ENCODE measurements at regions not wholly inside any gene's neighbourhood (a gene's known extent, or its start where the extent isn't known, plus 50 kb on each side); places are given as distances from the start of the nearest gene placed in this dataset.

- TF ChIP-seq, protein P1, sequence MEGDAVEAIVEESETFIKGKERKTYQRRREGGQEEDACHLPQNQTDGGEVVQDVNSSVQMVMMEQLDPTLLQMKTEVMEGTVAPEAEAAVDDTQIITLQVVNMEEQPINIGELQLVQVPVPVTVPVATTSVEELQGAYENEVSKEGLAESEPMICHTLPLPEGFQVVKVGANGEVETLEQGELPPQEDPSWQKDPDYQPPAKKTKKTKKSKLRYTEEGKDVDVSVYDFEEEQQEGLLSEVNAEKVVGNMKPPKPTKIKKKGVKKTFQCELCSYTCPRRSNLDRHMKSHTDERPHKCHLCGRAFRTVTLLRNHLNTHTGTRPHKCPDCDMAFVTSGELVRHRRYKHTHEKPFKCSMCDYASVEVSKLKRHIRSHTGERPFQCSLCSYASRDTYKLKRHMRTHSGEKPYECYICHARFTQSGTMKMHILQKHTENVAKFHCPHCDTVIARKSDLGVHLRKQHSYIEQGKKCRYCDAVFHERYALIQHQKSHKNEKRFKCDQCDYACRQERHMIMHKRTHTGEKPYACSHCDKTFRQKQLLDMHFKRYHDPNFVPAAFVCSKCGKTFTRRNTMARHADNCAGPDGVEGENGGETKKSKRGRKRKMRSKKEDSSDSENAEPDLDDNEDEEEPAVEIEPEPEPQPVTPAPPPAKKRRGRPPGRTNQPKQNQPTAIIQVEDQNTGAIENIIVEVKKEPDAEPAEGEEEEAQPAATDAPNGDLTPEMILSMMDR (tag by site-specific recombination; IDR thresholded peaks at IDR 0.05): no peak
- no peak for TF ChIP-seq ZNF792 (tag by site-specific recombination; IDR thresholded peaks at IDR 0.05)
- TF ChIP-seq, protein P2, sequence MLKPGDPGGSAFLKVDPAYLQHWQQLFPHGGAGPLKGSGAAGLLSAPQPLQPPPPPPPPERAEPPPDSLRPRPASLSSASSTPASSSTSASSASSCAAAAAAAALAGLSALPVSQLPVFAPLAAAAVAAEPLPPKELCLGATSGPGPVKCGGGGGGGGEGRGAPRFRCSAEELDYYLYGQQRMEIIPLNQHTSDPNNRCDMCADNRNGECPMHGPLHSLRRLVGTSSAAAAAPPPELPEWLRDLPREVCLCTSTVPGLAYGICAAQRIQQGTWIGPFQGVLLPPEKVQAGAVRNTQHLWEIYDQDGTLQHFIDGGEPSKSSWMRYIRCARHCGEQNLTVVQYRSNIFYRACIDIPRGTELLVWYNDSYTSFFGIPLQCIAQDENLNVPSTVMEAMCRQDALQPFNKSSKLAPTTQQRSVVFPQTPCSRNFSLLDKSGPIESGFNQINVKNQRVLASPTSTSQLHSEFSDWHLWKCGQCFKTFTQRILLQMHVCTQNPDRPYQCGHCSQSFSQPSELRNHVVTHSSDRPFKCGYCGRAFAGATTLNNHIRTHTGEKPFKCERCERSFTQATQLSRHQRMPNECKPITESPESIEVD (tag by site-specific recombination; IDR thresholded peaks at IDR 0.05): no peak
- no peak for TF ChIP-seq ZNF404 (tag by site-specific recombination; IDR thresholded peaks at IDR 0.05)
- no peak for TF ChIP-seq YY1 (tag by site-specific recombination; IDR thresholded peaks at IDR 0.05)
- no peak for TF ChIP-seq SALL2 (tag by site-specific recombination; IDR thresholded peaks at IDR 0.05; ENCODE audit: borderline replicate concordance)
- no peak for TF ChIP-seq ZNF449 (tag by site-specific recombination; IDR thresholded peaks at IDR 0.05)
- TF ChIP-seq ZNF626 (tag by site-specific recombination; IDR thresholded peaks at IDR 0.05): no peak
- TF ChIP-seq ZBTB26 (tag by site-specific recombination; optimal IDR thresholded peaks at IDR 0.05): no peak
- TF ChIP-seq ZNF114 (tag by site-specific recombination; IDR thresholded peaks at IDR 0.05): no peak
These were observed 84.3 kb downstream of the PJA1 start for GRCh38 chrX:69080855-69081465.

Data from HEK293 (cell line).